ENCODE measurements at regions not wholly inside any gene's neighbourhood (a gene's known extent, or its start where the extent isn't known, plus 50 kb on each side); places are given as distances from the start of the nearest gene placed in this dataset.

DNA sequence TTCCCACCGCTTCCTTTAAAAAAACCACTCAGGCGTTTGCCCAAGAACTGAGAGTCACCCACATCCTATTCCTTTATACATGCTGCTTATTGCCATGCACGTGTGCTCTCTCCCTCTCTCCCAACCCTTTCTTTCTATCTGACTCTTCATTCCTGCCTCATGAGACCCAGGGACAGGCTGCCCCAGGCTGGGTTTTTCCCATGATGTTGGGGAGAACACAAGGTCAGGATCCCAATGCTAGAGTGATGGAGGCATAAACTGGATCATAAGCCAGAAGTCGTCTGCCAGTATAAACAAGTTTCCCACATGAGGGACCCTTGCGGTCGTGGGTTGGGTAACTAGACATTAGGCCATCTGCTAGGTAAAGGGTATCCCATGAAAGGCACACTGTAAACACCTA lies 64.9 kb downstream of the CD2 start:
- TF ChIP-seq, protein P1, sequence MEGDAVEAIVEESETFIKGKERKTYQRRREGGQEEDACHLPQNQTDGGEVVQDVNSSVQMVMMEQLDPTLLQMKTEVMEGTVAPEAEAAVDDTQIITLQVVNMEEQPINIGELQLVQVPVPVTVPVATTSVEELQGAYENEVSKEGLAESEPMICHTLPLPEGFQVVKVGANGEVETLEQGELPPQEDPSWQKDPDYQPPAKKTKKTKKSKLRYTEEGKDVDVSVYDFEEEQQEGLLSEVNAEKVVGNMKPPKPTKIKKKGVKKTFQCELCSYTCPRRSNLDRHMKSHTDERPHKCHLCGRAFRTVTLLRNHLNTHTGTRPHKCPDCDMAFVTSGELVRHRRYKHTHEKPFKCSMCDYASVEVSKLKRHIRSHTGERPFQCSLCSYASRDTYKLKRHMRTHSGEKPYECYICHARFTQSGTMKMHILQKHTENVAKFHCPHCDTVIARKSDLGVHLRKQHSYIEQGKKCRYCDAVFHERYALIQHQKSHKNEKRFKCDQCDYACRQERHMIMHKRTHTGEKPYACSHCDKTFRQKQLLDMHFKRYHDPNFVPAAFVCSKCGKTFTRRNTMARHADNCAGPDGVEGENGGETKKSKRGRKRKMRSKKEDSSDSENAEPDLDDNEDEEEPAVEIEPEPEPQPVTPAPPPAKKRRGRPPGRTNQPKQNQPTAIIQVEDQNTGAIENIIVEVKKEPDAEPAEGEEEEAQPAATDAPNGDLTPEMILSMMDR (IDR thresholded peaks at IDR 0.05) = no peak
- TF ChIP-seq, protein P2, sequence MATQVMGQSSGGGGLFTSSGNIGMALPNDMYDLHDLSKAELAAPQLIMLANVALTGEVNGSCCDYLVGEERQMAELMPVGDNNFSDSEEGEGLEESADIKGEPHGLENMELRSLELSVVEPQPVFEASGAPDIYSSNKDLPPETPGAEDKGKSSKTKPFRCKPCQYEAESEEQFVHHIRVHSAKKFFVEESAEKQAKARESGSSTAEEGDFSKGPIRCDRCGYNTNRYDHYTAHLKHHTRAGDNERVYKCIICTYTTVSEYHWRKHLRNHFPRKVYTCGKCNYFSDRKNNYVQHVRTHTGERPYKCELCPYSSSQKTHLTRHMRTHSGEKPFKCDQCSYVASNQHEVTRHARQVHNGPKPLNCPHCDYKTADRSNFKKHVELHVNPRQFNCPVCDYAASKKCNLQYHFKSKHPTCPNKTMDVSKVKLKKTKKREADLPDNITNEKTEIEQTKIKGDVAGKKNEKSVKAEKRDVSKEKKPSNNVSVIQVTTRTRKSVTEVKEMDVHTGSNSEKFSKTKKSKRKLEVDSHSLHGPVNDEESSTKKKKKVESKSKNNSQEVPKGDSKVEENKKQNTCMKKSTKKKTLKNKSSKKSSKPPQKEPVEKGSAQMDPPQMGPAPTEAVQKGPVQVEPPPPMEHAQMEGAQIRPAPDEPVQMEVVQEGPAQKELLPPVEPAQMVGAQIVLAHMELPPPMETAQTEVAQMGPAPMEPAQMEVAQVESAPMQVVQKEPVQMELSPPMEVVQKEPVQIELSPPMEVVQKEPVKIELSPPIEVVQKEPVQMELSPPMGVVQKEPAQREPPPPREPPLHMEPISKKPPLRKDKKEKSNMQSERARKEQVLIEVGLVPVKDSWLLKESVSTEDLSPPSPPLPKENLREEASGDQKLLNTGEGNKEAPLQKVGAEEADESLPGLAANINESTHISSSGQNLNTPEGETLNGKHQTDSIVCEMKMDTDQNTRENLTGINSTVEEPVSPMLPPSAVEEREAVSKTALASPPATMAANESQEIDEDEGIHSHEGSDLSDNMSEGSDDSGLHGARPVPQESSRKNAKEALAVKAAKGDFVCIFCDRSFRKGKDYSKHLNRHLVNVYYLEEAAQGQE (IDR thresholded peaks at IDR 0.05; ENCODE audit: insufficient read depth in 1 of 2, low read depth in 2 of 2, low read length in 1 of 2) = no peak
- no peak for TF ChIP-seq POLR2AphosphoS5 (IDR thresholded peaks at IDR 0.05; ENCODE audit: low read depth, low read length)
- no peak for TF ChIP-seq TCF7L2 (IDR thresholded peaks at IDR 0.05; ENCODE audit: low read depth, low read length)
- no peak for TF ChIP-seq SIN3A (IDR thresholded peaks at IDR 0.05; ENCODE audit: borderline replicate concordance, insufficient read depth, low read depth, low read length)

All from Panc1 (cell line).